HEK293 (cell line): ENCODE measurements at regions not wholly inside any gene's neighbourhood (a gene's known extent, or its start where the extent isn't known, plus 50 kb on each side); places are given as distances from the start of the nearest gene placed in this dataset.

ENCODE experiments used
- AEBP2 ChIP-seq: fragments of 450-650 bp; formaldehyde crosslinking; IDR thresholded peaks from 2 replicates; pipeline ENCODE4 v1.5.1; 2016; ENCODE audit warnings: missing biosample characterization, missing genetic modification characterization, borderline replicate concordance
- BCL6B ChIP-seq: fragments of 450-650 bp; formaldehyde crosslinking; IDR thresholded peaks from 2 replicates; pipeline ENCODE4 v1.5.1; 2017; ENCODE audit warnings: missing biosample characterization, missing genetic modification characterization
- FEZF1 ChIP-seq: fragments of 450-650 bp; formaldehyde crosslinking; IDR thresholded peaks from 2 replicates; pipeline ENCODE4 v1.5.1; 2016; ENCODE audit warnings: missing biosample characterization, missing genetic modification characterization
- KLF16 ChIP-seq: fragments of 450-650 bp; formaldehyde crosslinking; IDR thresholded peaks from 2 replicates; pipeline ENCODE4 v1.5.1; 2017; ENCODE audit warnings: missing biosample characterization, missing genetic modification characterization
- SETDB1 ChIP-seq: IDR thresholded peaks from one replicate; pipeline ENCODE4 v1.6.1; 2017; ENCODE audit warnings: mild to moderate bottlenecking, low read length, moderate library complexity, mixed read lengths; ENCODE audit not compliant: insufficient read length
- TCF7L2 ChIP-seq: IDR thresholded peaks from 2 replicates; pipeline ENCODE4 v1.6.1; 2011; ENCODE audit warnings: low read depth, mild to moderate bottlenecking, inconsistent platforms, low read length, moderate library complexity, borderline replicate concordance
- TRIM28 ChIP-seq: IDR thresholded peaks from 2 replicates; pipeline ENCODE4 v1.6.1; 2011; ENCODE audit warnings: low read length, control low read depth, borderline replicate concordance
- ZNF133 ChIP-seq: fragments of 450-650 bp; formaldehyde crosslinking; IDR thresholded peaks from 2 replicates; pipeline ENCODE4 v1.5.1; 2016; ENCODE audit warnings: missing biosample characterization, missing genetic modification characterization
- ZNF138 ChIP-seq: fragments of 450-650 bp; formaldehyde crosslinking; IDR thresholded peaks from 2 replicates; pipeline ENCODE4 v1.5.1; 2016; ENCODE audit warnings: missing biosample characterization, missing genetic modification characterization, borderline replicate concordance
- ZNF2 ChIP-seq: fragments of 450-650 bp; formaldehyde crosslinking; IDR thresholded peaks from 2 replicates; pipeline ENCODE4 v1.5.1; 2016; ENCODE audit warnings: missing biosample characterization, missing genetic modification characterization
- ZNF214 ChIP-seq: fragments of 450-650 bp; formaldehyde crosslinking; IDR thresholded peaks from 2 replicates; pipeline ENCODE4 v1.5.1; 2017; ENCODE audit warnings: missing biosample characterization, mild to moderate bottlenecking, missing genetic modification characterization, borderline replicate concordance
- ZNF239 ChIP-seq: fragments of 450-650 bp; formaldehyde crosslinking; IDR thresholded peaks from 2 replicates; pipeline ENCODE4 v1.5.1; 2016; ENCODE audit warnings: missing biosample characterization, missing genetic modification characterization
- ZNF311 ChIP-seq: fragments of 450-650 bp; formaldehyde crosslinking; IDR thresholded peaks from 2 replicates; pipeline ENCODE4 v1.5.1; 2017; ENCODE audit warnings: missing biosample characterization, missing genetic modification characterization, borderline replicate concordance
- ZNF366 ChIP-seq: fragments of 450-650 bp; formaldehyde crosslinking; conservative IDR thresholded peaks from 2 replicates; pipeline ENCODE4 v1.5.1; 2016; ENCODE audit warnings: missing biosample characterization, missing genetic modification characterization
- ZNF394 ChIP-seq: fragments of 450-650 bp; formaldehyde crosslinking; IDR thresholded peaks from 2 replicates; pipeline ENCODE4 v1.5.1; 2016; ENCODE audit warnings: missing biosample characterization, missing genetic modification characterization, mild to moderate bottlenecking, moderate library complexity, borderline replicate concordance
- ZNF473 ChIP-seq: fragments of 450-650 bp; formaldehyde crosslinking; IDR thresholded peaks from 2 replicates; pipeline ENCODE4 v1.5.1; 2017; ENCODE audit warnings: missing biosample characterization, missing genetic modification characterization
- ZNF48 ChIP-seq: fragments of 450-650 bp; formaldehyde crosslinking; IDR thresholded peaks from 2 replicates; pipeline ENCODE4 v1.5.1; 2016; ENCODE audit warnings: missing biosample characterization, missing genetic modification characterization
- ZNF510 ChIP-seq: fragments of 450-650 bp; formaldehyde crosslinking; IDR thresholded peaks from 2 replicates; pipeline ENCODE4 v1.5.1; 2018; ENCODE audit warnings: mild to moderate bottlenecking, missing genetic modification characterization, missing biosample characterization; ENCODE audit not compliant: insufficient replicate concordance
- ZNF514 ChIP-seq: fragments of 450-650 bp; formaldehyde crosslinking; IDR thresholded peaks from 2 replicates; pipeline ENCODE4 v1.5.1; 2016; ENCODE audit warnings: missing biosample characterization, missing genetic modification characterization
- ZNF521 ChIP-seq: fragments of 450-650 bp; formaldehyde crosslinking; IDR thresholded peaks from 2 replicates; pipeline ENCODE4 v1.5.1; 2017; ENCODE audit warnings: missing biosample characterization, mild to moderate bottlenecking, missing genetic modification characterization
- ZNF549 ChIP-seq: fragments of 450-650 bp; IDR thresholded peaks from 2 replicates; pipeline ENCODE4 v1.5.1; 2018; ENCODE audit warnings: missing biosample characterization, missing genetic modification characterization, mild to moderate bottlenecking, inconsistent platforms, moderate library complexity
- ZNF580 ChIP-seq: fragments of 450-650 bp; formaldehyde crosslinking; IDR thresholded peaks from 2 replicates; pipeline ENCODE4 v1.5.1; 2016; ENCODE audit warnings: missing biosample characterization, missing genetic modification characterization
- ZNF624 ChIP-seq: fragments of 450-650 bp; formaldehyde crosslinking; IDR thresholded peaks from 2 replicates; pipeline ENCODE4 v1.5.1; 2017; ENCODE audit warnings: missing biosample characterization, missing genetic modification characterization
- ZNF629 ChIP-seq: fragments of 450-650 bp; formaldehyde crosslinking; IDR thresholded peaks from 2 replicates; pipeline ENCODE4 v1.5.1; 2017; ENCODE audit warnings: missing biosample characterization, missing genetic modification characterization
- ZNF664 ChIP-seq: fragments of 450-650 bp; formaldehyde crosslinking; IDR thresholded peaks from 2 replicates; pipeline ENCODE4 v1.5.1; 2016; ENCODE audit warnings: missing biosample characterization, missing genetic modification characterization
- ZNF670 ChIP-seq: fragments of 450-650 bp; formaldehyde crosslinking; IDR thresholded peaks from 2 replicates; pipeline ENCODE4 v1.5.1; 2016; ENCODE audit warnings: missing biosample characterization, missing genetic modification characterization, low read depth
- ZNF747 ChIP-seq: fragments of 450-650 bp; formaldehyde crosslinking; IDR thresholded peaks from 2 replicates; pipeline ENCODE4 v1.5.1; 2016; ENCODE audit warnings: missing biosample characterization, missing genetic modification characterization
- ZNF76 ChIP-seq: fragments of 450-650 bp; formaldehyde crosslinking; IDR thresholded peaks from 2 replicates; pipeline ENCODE4; 2016; ENCODE audit warnings: low read depth, missing biosample characterization, missing genetic modification characterization, borderline replicate concordance
- ZSCAN30 ChIP-seq: fragments of 450-650 bp; IDR thresholded peaks from 2 replicates; pipeline ENCODE4 v1.5.1; 2018; ENCODE audit warnings: missing biosample characterization, mild to moderate bottlenecking, missing genetic modification characterization, moderate library complexity
- ZXDB ChIP-seq: fragments of 450-650 bp; formaldehyde crosslinking; IDR thresholded peaks from 2 replicates; pipeline ENCODE4 v1.5.1; 2016; ENCODE audit warnings: missing biosample characterization, missing genetic modification characterization
- TF ChIP-seq, protein P1 (sequence below): fragments of 450-650 bp; formaldehyde crosslinking; IDR thresholded peaks from 2 replicates; pipeline ENCODE4 v1.5.1; 2016; ENCODE audit warnings: missing biosample characterization, missing genetic modification characterization, low read depth
- TF ChIP-seq, protein P2 (sequence below): fragments of 450-650 bp; formaldehyde crosslinking; conservative IDR thresholded peaks from 2 replicates; pipeline ENCODE4 v1.5.1; 2016; ENCODE audit warnings: low read depth, missing biosample characterization, missing genetic modification characterization

GRCh38 chr1:57623791-57624538 lies 200.1 kb upstream of the DAB1 start (continued):
- TF ChIP-seq FEZF1 (tag by site-specific recombination): peak; percentile 73
- no peak for TF ChIP-seq ZSCAN30 (tag by site-specific recombination)
- TF ChIP-seq ZNF133 (tag by site-specific recombination): no peak
- no peak for TF ChIP-seq ZNF239 (tag by site-specific recombination)
- no peak for TF ChIP-seq ZXDB (tag by site-specific recombination)
- no peak for TF ChIP-seq ZNF473 (tag by site-specific recombination)
- TF ChIP-seq ZNF510 (tag by site-specific recombination): no peak
- TF ChIP-seq ZNF394: no peak
- no peak for TF ChIP-seq ZNF664 (tag by site-specific recombination)
- TF ChIP-seq KLF16 (tag by site-specific recombination): no peak
- 0 out of 2 replicates have a peak, but pooled peaks have one; percentile 26 for TF ChIP-seq ZNF629
- TF ChIP-seq ZNF48: no peak
- TF ChIP-seq, protein P1, sequence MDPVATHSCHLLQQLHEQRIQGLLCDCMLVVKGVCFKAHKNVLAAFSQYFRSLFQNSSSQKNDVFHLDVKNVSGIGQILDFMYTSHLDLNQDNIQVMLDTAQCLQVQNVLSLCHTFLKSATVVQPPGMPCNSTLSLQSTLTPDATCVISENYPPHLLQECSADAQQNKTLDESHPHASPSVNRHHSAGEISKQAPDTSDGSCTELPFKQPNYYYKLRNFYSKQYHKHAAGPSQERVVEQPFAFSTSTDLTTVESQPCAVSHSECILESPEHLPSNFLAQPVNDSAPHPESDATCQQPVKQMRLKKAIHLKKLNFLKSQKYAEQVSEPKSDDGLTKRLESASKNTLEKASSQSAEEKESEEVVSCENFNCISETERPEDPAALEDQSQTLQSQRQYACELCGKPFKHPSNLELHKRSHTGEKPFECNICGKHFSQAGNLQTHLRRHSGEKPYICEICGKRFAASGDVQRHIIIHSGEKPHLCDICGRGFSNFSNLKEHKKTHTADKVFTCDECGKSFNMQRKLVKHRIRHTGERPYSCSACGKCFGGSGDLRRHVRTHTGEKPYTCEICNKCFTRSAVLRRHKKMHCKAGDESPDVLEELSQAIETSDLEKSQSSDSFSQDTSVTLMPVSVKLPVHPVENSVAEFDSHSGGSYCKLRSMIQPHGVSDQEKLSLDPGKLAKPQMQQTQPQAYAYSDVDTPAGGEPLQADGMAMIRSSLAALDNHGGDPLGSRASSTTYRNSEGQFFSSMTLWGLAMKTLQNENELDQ (tag by site-specific recombination): no peak
- no peak for TF ChIP-seq ZNF624 (tag by site-specific recombination)
- TF ChIP-seq ZNF514 (tag by site-specific recombination): no peak
- TF ChIP-seq ZNF2 (tag by site-specific recombination): no peak
- peak; percentile 85 for TF ChIP-seq TRIM28
- no peak for TF ChIP-seq BCL6B
- no peak for TF ChIP-seq ZNF138
- no peak for TF ChIP-seq ZNF521
- no peak for TF ChIP-seq ZNF747
- 0 out of 2 replicates have a peak, but pooled peaks have one; percentile 8 for TF ChIP-seq ZNF580
- no peak for TF ChIP-seq ZNF76 (tag by site-specific recombination)
- TF ChIP-seq ZNF214: no peak
- TF ChIP-seq, protein P2, sequence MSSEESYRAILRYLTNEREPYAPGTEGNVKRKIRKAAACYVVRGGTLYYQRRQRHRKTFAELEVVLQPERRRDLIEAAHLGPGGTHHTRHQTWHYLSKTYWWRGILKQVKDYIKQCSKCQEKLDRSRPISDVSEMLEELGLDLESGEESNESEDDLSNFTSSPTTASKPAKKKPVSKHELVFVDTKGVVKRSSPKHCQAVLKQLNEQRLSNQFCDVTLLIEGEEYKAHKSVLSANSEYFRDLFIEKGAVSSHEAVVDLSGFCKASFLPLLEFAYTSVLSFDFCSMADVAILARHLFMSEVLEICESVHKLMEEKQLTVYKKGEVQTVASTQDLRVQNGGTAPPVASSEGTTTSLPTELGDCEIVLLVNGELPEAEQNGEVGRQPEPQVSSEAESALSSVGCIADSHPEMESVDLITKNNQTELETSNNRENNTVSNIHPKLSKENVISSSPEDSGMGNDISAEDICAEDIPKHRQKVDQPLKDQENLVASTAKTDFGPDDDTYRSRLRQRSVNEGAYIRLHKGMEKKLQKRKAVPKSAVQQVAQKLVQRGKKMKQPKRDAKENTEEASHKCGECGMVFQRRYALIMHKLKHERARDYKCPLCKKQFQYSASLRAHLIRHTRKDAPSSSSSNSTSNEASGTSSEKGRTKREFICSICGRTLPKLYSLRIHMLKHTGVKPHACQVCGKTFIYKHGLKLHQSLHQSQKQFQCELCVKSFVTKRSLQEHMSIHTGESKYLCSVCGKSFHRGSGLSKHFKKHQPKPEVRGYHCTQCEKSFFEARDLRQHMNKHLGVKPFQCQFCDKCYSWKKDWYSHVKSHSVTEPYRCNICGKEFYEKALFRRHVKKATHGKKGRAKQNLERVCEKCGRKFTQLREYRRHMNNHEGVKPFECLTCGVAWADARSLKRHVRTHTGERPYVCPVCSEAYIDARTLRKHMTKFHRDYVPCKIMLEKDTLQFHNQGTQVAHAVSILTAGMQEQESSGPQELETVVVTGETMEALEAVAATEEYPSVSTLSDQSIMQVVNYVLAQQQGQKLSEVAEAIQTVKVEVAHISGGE: no peak
- TF ChIP-seq AEBP2 (tag by site-specific recombination): no peak
- TF ChIP-seq ZNF549 (tag by site-specific recombination): no peak
- TF ChIP-seq TCF7L2: peak; percentile 94
- no peak for TF ChIP-seq ZNF311 (tag by site-specific recombination)
- TF ChIP-seq ZNF670 (tag by site-specific recombination): no peak
- TF ChIP-seq ZNF366 (tag by site-specific recombination): peak; percentile 33; the same call in 1 of the 2 replicates
- TF ChIP-seq SETDB1: no peak
